PC-3 (cell line): ENCODE measurements at regions not wholly inside any gene's neighbourhood (a gene's known extent, or its start where the extent isn't known, plus 50 kb on each side); places are given as distances from the start of the nearest gene placed in this dataset.

Source experiments
- CTCF ChIP-seq: fragments of 300-600 bp; sonication (generic); conservative IDR thresholded peaks from 2 replicates; pipeline ENCODE4 v1.5.1; 2017; ENCODE audit warnings: antibody characterized with exemption, low read depth, mild to moderate bottlenecking, low read length
- EZH2 ChIP-seq: fragments of 300-600 bp; sonication (generic); IDR thresholded peaks from one replicate; pipeline ENCODE4 v1.6.1; 2017; ENCODE audit warnings: antibody characterized with exemption, mild to moderate bottlenecking, low read length; ENCODE audit not compliant: unreplicated experiment

- TF ChIP-seq CTCF = no peak
- no peak for TF ChIP-seq EZH2
These were observed 126.2 kb downstream of the SEC23IP start for GRCh38 chr10:120018695-120019094.
